ENCODE measurements at regions not wholly inside any gene's neighbourhood (a gene's known extent, or its start where the extent isn't known, plus 50 kb on each side); places are given as distances from the start of the nearest gene placed in this dataset.
A peak's percentile ranks its signal among the peaks of the same experiment; 100 is the strongest.

DNA sequence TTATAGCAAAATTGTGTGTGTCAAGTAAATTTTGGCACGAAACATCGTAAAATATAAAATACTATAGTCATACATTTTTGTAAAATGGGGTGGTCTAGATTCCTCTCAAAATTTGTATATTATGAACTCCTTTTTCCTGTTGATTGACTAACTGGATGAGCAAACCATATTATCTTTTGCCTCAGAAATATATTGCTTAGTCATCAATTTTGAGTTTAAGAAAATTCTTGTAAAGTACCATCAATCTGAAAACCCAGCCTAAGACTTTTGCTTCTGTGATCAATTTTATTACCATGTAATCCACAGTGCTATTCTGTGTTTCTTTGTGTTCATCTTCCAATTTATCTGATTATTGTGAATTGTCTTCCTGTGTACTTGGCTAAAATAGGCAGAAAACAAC lies 98.0 kb upstream of the PCDH18 start:
- no peak for DNase-seq (ENCODE audit: low spot score)

DNA sequence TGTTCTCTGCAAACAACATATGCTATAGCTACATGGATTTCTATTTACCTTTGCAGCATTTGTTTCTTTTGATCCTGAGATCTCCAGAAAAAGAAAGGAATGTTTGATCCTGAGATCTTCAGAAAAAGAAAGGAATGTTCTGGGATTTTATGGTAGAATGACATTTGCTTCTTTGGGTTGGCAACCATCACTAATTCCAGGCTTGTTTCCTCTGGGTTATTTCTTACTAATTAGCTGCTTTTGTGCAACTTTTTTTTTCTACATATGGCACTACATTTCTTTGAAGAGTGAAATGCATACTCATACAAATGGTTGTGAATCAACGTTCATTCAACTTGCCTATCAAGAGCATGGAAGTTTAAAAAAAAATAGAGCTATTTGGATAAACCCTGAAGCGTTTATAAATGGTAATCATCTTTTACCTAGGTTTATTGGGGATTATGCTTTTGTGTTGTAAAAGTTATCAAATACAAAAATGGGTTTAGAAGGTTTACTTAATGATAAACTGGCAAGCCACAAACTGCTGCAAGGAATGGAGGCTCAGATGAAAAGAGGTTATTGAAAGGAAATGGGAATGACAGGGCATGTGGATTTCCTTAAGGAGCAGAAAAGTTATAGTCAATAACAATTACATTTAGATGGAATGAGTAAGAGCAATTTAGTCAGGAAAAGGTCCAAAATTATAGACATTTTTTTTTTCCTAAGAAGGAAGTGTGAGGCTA lies 95.6 kb upstream of the PCDH18 start:
- DNase-seq (ENCODE audit: low spot score): no peak

DNA sequence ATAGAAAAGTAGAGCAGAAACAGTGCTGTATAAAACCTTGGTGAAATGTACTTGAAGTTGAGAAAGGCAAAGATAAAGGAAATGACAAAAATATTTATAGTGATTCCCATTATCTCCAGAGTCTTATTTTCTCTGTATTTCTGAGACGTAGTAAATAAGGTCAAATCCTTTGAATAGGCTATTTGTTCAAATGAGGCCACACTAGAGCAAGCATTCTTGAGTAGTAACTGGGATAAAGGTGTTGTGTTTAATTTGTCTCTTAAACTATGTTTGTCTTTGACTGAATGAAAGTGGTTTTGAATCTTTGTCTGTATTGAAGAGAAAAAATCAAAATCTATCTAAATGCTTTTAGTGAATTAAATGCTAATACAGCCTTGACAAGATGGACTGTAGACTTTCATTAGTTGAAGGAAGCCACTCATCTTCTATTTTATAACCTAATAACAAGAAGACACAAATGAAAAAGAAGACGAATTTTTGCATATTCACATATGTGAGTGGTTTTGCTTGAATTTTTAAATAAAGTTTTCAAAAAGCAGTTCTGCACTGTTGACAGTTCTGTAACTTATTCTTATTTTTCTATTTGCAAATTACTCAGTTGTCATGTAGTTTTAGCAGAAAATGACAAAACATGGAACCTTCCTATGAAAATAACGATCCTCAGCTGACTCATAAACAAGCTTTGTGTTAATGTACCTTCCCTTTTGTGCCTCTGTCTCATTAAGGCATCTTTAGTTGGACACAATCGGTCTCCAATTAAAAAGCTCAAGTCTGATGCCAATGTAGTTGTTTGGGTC lies 94.8 kb upstream of the PCDH18 start:
- no peak for DNase-seq (ENCODE audit: low spot score)

DNA sequence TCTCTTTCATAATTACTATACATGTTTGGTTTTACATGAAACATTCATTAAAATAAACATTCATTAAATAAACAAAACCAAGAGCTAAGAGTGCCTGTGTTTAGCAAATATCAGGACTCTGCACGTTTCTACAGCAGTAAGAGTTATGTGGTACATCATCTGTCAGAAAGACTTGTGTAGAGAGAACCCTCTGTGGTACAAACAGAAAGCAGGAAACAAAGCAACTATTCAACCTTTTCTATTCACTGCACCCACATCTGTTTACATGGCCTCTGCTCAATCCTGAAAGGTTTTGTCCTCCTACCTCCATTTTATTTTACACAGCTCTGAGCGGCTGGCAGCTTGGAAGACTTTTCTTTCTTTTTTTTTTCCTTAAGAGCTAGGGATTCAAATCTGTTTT lies 90.7 kb upstream of the PCDH18 start:
- DNase-seq (ENCODE audit: low spot score): peak; percentile 17

DNA sequence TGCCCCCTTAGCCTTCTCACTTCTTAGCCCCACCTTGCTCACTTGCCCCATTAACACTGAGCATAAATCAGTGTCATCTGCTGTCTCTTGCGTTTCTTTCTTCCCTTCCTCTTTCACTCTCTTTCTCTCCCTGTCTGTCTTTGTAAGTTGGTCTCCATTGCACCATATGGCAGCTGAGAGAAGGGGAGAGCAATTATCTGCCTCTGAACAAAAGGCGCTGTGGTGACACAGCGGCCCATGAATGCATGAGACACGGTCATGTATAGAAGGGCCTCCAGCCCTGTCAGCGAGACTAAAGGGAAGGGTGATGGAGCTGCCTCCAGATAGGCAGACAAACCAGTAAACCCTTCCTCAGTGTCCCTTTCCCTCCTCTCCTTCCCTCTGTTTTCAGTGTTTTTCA lies 88.8 kb upstream of the PCDH18 start:
- no peak for DNase-seq (ENCODE audit: low spot score)

DNA sequence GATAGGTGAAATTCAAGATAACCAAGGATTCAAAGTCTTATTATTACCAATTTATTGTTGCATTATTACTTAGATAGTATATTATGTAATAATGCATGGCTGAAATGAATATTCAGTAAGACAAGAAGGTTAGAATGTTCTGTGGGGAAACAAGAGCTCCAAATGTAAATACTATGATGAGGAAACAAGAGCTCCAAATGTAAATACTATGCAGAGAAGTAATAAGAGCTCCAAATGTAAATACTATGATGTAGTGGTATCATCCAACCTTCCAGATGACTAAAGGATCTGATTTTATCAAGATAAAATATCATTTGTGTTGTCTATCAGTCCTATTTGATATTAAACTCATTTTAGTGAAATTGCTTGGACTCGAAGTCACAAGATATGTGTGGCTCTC lies 82.2 kb upstream of the PCDH18 start:
- DNase-seq (ENCODE audit: low spot score): no peak

DNA sequence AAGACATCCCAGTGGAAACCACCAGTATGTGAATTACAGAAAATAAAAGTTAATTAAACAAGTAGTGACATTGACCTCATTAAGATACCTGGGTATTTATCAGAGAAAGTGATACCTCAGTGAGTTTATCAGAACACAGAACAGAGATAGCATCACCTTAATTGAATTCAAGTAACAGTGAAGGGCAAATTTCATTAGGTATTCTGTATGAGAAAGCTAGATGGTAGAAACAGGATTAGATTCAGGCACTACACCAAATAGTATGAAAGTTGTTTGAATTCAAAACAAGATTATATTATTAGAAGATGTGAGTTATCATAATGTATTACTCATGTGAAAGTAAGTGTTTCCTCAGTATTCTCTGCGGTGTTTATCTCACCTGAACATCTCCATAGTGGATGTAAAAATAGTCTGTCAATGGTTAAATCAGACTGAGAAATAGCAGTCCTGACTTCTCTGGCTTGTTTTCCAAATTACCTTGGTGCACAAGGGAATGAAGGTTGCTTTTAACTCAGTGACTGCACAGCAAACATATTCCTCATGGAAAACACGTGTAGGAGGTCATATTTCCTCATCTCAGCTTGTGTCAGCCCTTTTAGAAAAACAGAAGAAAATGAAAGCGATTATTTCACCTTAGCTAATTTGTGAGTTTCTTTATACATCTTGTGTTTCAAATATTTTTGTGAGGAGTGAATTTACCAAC lies 79.9 kb upstream of the PCDH18 start:
- DNase-seq (ENCODE audit: low spot score): no peak

DNA sequence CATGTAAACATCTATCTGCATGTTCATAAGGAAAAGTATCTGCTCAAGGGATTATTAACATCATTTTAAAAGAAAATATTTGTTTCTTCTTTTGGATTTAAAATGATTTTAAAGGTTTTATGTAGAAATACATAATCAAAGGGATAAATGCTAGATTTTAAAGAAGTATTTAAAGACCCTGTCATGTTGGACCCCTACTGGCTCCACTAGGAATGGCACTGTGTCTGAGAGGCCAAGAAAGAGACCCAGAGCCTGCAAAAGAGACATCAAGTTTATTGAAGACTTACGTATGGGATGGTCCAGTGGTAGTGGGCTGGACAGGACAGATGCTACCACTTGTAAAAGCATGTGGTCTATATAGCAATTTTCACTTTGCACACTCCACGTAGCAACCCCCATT lies 78.7 kb upstream of the PCDH18 start:
- no peak for DNase-seq (ENCODE audit: low spot score)

DNA sequence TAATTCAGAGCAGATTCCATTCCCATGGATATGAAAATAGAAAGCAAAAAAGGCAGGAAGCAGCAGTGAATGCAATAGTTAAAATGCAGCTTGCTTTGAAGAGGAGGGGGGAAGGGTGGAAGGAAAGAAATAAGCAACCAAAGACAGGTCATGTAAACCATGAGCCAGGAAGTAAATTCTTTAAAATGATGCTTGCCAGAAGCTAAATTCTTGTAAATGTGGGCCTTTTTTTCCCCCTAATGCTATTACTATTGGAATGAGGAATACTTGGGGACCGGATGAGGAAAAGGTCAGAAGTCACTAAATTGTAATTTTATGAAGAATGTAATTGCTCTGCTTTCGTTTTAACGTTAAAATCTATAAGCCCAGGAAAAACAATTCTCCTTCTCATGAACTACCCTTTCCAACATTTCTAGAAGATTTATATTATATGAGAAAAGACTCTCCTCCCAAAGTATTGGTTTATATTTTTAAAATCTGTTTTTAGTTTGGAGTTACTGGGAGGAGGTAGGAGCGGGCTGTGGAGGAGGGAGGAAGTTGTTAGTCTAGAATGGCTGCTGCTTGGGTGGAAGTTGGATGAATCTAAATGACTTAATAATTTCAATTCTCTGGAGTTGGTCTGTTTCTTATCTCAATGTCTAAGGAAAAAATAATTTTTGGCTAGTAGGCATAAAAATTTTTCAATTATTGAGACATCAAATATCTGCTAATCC lies 77.6 kb upstream of the PCDH18 start:
- no peak for DNase-seq (ENCODE audit: low spot score)

DNA sequence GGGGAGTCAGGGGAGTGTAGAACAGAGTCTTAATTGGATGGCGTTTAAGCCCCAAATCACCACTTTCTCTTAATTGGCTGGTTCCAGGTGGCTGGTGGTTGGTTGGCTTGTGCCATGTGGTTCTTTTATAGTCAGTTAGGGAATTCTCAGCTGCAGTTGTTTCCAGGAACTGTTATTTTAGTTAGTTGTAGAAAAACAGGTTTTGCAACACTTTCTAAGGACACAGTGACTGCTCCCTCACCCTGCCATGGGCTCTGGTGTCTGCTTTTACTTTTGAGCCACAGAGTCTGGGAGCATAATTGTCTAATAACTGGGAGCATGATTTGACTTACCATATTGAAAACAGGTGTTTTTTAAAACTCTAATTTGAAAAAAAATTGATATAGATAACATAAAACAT lies 75.8 kb upstream of the PCDH18 start:
- DNase-seq (ENCODE audit: low spot score): no peak

DNA sequence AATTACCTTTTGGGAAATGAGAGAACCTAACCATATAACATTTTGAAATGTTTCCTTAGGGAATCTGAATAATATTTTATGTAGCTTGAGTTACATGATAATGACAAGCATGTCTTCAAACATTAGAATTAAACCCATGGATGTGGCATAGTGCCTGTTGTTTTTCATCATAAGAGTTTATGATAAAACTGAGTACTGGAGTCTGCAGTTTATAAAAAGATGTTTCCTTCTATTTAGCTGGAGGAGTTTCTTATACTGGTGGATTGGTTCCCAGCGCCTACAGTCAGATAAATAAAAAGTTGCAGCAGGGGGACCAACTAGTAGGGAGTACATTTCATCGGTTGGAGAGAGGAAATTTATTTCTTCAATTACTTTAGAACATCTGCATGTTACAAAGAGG lies 70.1 kb upstream of the PCDH18 start:
- no peak for DNase-seq (ENCODE audit: low spot score)

DNA sequence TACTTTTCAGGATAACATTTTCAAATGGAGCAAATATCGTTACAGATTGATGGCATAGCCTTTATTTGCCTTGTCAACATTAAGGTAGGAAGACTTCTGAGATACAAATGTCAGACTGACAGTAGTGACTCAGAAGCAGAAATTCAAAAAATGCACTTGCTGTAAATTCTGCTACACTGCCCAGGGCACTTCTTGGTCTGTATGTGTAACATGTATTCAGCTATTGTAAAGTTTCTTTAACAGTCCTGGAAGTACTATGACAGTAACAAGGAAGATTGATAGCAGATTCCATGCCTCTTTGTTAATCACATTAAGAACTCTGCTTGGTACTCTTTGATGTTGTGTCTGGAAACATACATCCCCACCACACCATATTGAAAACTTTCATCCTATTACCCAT lies 69.6 kb upstream of the PCDH18 start:
- DNase-seq (ENCODE audit: low spot score): no peak

DNA sequence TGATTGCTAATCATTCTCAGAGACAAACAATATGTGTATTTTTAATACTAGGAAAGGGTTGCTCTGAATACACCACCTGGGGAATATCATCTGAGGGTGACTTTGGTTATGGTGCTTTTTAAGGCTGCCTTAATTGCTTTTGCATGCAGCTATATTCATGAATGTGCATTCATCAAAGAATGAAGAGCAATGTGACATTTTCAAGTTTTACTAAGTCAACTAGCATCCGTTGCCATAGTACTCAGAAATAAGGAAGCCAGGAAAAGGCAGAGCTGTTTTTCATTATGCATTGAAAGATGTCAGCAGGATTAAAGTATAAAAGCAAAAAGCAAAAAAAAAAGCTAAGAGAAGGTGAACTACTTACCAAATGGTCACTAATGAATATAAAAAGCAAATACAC lies 67.4 kb upstream of the PCDH18 start:
- DNase-seq (ENCODE audit: low spot score): no peak

DNA sequence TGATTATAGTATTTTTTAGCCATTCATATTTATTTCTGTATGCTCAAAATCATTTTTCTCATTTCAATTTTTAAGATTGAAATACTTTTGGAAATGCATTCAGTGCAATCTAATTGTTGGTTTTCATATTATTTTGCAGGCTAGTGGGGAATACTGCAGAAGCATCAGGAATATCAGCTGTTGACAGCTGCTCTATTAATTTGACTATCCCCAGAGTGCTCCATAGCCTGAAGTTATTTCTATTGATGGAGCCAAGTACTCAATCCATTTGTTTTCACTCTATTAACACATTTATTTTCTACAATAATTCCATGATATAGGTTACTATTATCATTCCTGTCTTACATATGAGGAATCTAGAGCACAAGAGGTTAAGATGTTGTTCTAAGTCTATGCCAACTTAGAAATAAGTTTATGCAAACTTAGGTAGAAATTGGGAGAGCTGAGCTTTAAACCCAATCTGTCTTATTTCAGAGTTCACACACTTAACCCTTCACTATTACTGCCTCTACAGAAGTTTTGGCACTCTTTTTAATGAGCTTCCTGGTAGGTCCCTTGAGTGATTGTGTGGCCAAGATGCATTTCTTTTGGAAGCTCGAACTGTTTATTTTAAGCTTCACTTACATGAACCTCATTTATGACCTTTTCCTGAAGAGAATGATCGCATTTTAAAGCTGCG lies 65.6 kb upstream of the PCDH18 start:
- DNase-seq (ENCODE audit: low spot score): no peak

DNA sequence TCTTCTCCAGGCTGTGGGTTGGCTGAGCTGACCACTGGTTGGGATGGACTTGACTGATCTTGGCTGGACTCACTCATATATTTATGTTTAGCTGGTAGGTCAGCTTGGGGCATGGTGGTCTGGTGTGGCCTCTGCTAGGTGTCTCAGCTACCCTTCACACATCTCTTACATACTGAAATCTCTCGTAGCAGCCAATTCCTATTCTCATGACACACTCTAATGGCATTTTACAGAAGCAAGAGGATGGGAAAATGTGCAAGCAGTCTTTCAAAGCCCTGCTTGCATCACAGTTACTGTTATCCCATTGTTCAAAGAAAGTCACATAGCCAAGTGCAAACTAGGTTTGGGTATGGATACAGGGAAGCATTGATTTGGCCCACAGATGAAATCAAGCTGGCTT lies 55.5 kb upstream of the PCDH18 start:
- no peak for DNase-seq (ENCODE audit: low spot score)

DNA sequence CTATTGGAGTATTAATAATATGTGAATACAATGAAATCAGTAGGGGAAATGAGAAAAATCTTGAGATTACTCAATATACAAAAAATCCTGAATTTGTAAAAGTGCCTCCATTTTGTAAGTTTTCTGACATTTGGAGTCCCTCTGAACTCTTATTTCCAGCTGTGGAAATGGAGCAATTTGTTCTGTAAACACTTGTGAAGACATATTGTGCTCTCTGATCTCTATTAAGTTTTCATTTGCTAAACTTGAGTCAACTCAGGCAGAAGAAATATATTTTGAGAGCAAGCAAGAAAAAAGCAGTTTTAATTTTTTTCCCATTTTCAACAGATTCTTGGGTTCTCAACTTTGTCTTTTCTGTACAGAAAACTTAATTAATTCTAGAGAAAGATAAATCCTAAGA lies 51.4 kb upstream of the PCDH18 start:
- no peak for DNase-seq (ENCODE audit: low spot score)
